Myocyte (in vitro differentiated cells): ENCODE measurements at regions not wholly inside any gene's neighbourhood (a gene's known extent, or its start where the extent isn't known, plus 50 kb on each side); places are given as distances from the start of the nearest gene placed in this dataset.

Experiments
- DNase-seq: peaks from one replicate; pipeline ENCODE4 v3.0.0-alpha.2; 2012; ENCODE audit warnings: low read depth

GRCh38 chr11:37104380-37104779 is 506.3 kb upstream of the RAG2 start:
- no peak for DNase-seq

GRCh38 chr11:37100008-37100407 is 502.0 kb upstream of the RAG2 start:
- no peak for DNase-seq

- no peak for DNase-seq
These were observed 494.5 kb upstream of the RAG2 start for GRCh38 chr11:37092487-37092886.

- no peak for DNase-seq
These were observed 491.4 kb upstream of the RAG2 start for GRCh38 chr11:37089439-37089838.

GRCh38 chr11:37088573-37088910 is 490.5 kb upstream of the RAG2 start:
- DNase-seq, result no peak

- no peak for DNase-seq
These were observed 489.9 kb upstream of the RAG2 start for GRCh38 chr11:37087650-37088572.

GRCh38 chr11:37078521-37078920 is 480.5 kb upstream of the RAG2 start:
- DNase-seq, result no peak

GRCh38 chr11:37076866-37077265 is 478.8 kb upstream of the RAG2 start:
- no peak for DNase-seq

- no peak for DNase-seq
These were observed 474.6 kb upstream of the RAG2 start for GRCh38 chr11:37072538-37073055.

- DNase-seq, result no peak
These were observed 452.3 kb upstream of the RAG2 start for GRCh38 chr11:37050311-37050710.

- DNase-seq, result no peak
These were observed 442.9 kb upstream of the RAG2 start for GRCh38 chr11:37040921-37041320.

- no peak for DNase-seq
These were observed 440.9 kb upstream of the RAG2 start for GRCh38 chr11:37038911-37039310.

- no peak for DNase-seq
These were observed 428.7 kb upstream of the RAG2 start for GRCh38 chr11:37026741-37027140.

- no peak for DNase-seq
These were observed 428.3 kb upstream of the RAG2 start for GRCh38 chr11:37026326-37026725.

- no peak for DNase-seq
These were observed 408.5 kb upstream of the RAG2 start for GRCh38 chr11:37006563-37006962.

GRCh38 chr11:37002831-37003230 is 404.8 kb upstream of the RAG2 start:
- DNase-seq, result no peak

- no peak for DNase-seq
These were observed 399.6 kb upstream of the RAG2 start for GRCh38 chr11:36997656-36998055.

- DNase-seq, result no peak
These were observed 398.8 kb upstream of the RAG2 start for GRCh38 chr11:36996795-36997194.

- no peak for DNase-seq
These were observed 396.2 kb upstream of the RAG2 start for GRCh38 chr11:36994208-36994607.

- no peak for DNase-seq
These were observed 390.5 kb upstream of the RAG2 start for GRCh38 chr11:36988556-36988955.

- no peak for DNase-seq
These were observed 387.5 kb upstream of the RAG2 start for GRCh38 chr11:36985562-36985961.

GRCh38 chr11:36976741-36977140 is 378.7 kb upstream of the RAG2 start:
- no peak for DNase-seq

GRCh38 chr11:36974771-36975170 is 376.7 kb upstream of the RAG2 start:
- DNase-seq, result no peak
